GM12878 (cell line): ENCODE measurements at regions not wholly inside any gene's neighbourhood (a gene's known extent, or its start where the extent isn't known, plus 50 kb on each side); places are given as distances from the start of the nearest gene placed in this dataset.

Source experiments
- ATAC-seq: fragments of 200-7000 bp; cut with Tn5 transposase; 3 replicates; pipeline ENCODE4 v1.9.1; 2020; ENCODE audit warnings: mild to moderate bottlenecking, moderate library complexity
- BruUV-seq: library from RNA; stranded (reverse); fragments of 400-500 nt; replicated peaks from 2 replicates; lab custom pipeline; 2021; lab: Mats Ljungman, UMichigan
- CTCF ChIA-PET: fragments of 300-600 bp; sonication (Branson Sonifier 250); formaldehyde crosslinking; extraction: SDS; loops from one replicate; lab custom pipeline; 2021; ENCODE audit warnings: inconsistent platforms; lab: Yijun Ruan, JAX
- POLR2A ChIA-PET: fragments of 350-600 bp; formaldehyde crosslinking; extraction: SDS; loops from one replicate; lab custom pipeline; 2021; ENCODE audit warnings: inconsistent platforms; lab: Charles Lee
- RAD21 ChIA-PET: fragments of 300-600 bp; sonication (Branson Sonifier 250); formaldehyde crosslinking; loops from one replicate; lab custom pipeline; 2023; ENCODE audit warnings: antibody characterized with exemption; ENCODE audit not compliant: unreplicated experiment; lab: Charles Lee
- SMC1A ChIA-PET: fragments of 300-600 bp; sonication (Branson Sonifier 250); formaldehyde crosslinking; loops from one replicate; lab custom pipeline; 2023; ENCODE audit not compliant: unreplicated experiment, uncharacterized antibody; lab: Charles Lee
- DNase-seq: peaks from one replicate; pipeline ENCODE4 v3.0.0-alpha.2; 2011; ENCODE audit warnings: low read depth, low spot score
- FAIRE-seq: peaks from 3 replicates; lab custom pipeline; 2011; peaks lifted over from hg19 to GRCh38; lab: Jason Lieb, UNC
- H2AFZ ChIP-seq: 2 replicates; pipeline ENCODE4 v1.6.0; 2011; ENCODE audit warnings: low read depth, low read length, control low read depth; ENCODE audit not compliant: control insufficient read depth
- H3K27ac ChIP-seq: 2 replicates; pipeline ENCODE4 v1.5.1; 2011; ENCODE audit warnings: control low read depth; ENCODE audit not compliant: control insufficient read depth, insufficient read depth
- H3K27me3 ChIP-seq, 2 experiments: replicated peaks in 1 of 2; 2 replicates each; pipeline versions ENCODE4 v1.6.0 to v1.6.1; 2011; ENCODE audit warnings: low read length in 1 of 2; ENCODE audit not compliant: control insufficient read depth in 2 of 2, insufficient read depth in 2 of 2
- H3K36me3 ChIP-seq, 2 experiments: 2 replicates each; pipeline ENCODE4 v1.5.1; 2011; ENCODE audit warnings: low read length in 1 of 2; ENCODE audit not compliant: control insufficient read depth in 2 of 2, insufficient read depth in 2 of 2
- H3K4me1 ChIP-seq: 2 replicates; pipeline ENCODE4 v1.6.1; 2011; ENCODE audit warnings: mild to moderate bottlenecking, low read length, moderate library complexity, mixed read lengths; ENCODE audit not compliant: control insufficient read depth, insufficient read depth
- H3K4me2 ChIP-seq: 2 replicates; pipeline ENCODE4 v1.6.0; 2011; ENCODE audit warnings: control low read depth; ENCODE audit not compliant: control insufficient read depth, insufficient read depth
- H3K4me3 ChIP-seq: fragments of 200-600 bp; sonication (generic); 2 replicates; pipeline ENCODE4 v1.5.1; 2016
- H3K79me2 ChIP-seq: 2 replicates; pipeline ENCODE4 v1.6.0; 2011; ENCODE audit warnings: low read length; ENCODE audit not compliant: control insufficient read depth, insufficient read depth
- H3K9ac ChIP-seq: 2 replicates; pipeline ENCODE4 v1.8.0; 2011; ENCODE audit warnings: low read length, control low read depth, mixed read lengths; ENCODE audit not compliant: control insufficient read depth, insufficient read depth
- H3K9me3 ChIP-seq: replicated peaks from 3 replicates; pipeline ENCODE4 v1.5.1; 2011; ENCODE audit warnings: mild to moderate bottlenecking, low read length; ENCODE audit not compliant: control insufficient read depth, insufficient read depth
- H4K20me1 ChIP-seq: 2 replicates; pipeline ENCODE4 v1.6.0; 2011; ENCODE audit not compliant: control insufficient read depth, insufficient read depth
- CBFB ChIP-seq: IDR thresholded peaks from 2 replicates; pipeline ENCODE4 v1.6.1; 2016; ENCODE audit warnings: antibody characterized with exemption, low read depth
- CEBPB ChIP-seq, 2 experiments: fragments of 150-350 bp in 1 of 2; IDR thresholded peaks; 2 replicates each; pipeline ENCODE4 v1.6.1; 2012 to 2014; ENCODE audit warnings: low read depth in 2 of 2, low read length in 2 of 2, borderline replicate concordance in 1 of 2, inconsistent platforms in 1 of 2
- CHD2 ChIP-seq: IDR thresholded peaks from 2 replicates; pipeline ENCODE4 v1.6.1; 2011; ENCODE audit warnings: low read depth, low read length, improper control_type of control experiment, borderline replicate concordance
- CREM ChIP-seq: IDR thresholded peaks from 2 replicates; pipeline ENCODE4 v1.6.1; 2014; ENCODE audit warnings: antibody characterized with exemption, low read depth
- EP300 ChIP-seq, 2 experiments: fragments of 150-350 bp in 1 of 2; IDR thresholded peaks; 2 replicates each; pipeline ENCODE4 v1.6.1; 2011 to 2012; ENCODE audit warnings: low read depth in 2 of 2, low read length in 2 of 2, borderline replicate concordance in 1 of 2, improper control_type of control experiment in 1 of 2, inconsistent platforms in 1 of 2; ENCODE audit not compliant: control insufficient read depth in 1 of 2
- IRF3 ChIP-seq: fragments of 450-650 bp; IDR thresholded peaks from 2 replicates; pipeline ENCODE4 v1.6.1; 2014; ENCODE audit warnings: mild to moderate bottlenecking
- MTA3 ChIP-seq: IDR thresholded peaks from 2 replicates; pipeline ENCODE4 v1.6.1; 2012; ENCODE audit warnings: low read length, inconsistent platforms, borderline replicate concordance
- NBN ChIP-seq: fragments of 450-650 bp; IDR thresholded peaks from 2 replicates; pipeline ENCODE4 v1.6.1; 2016
- NR2C2 ChIP-seq: IDR thresholded peaks from 2 replicates; pipeline ENCODE4 v1.6.1; 2011; ENCODE audit warnings: borderline replicate concordance, low read depth; ENCODE audit not compliant: control insufficient read depth, insufficient read length
- PRDM15 ChIP-seq: fragments of 450-650 bp; formaldehyde crosslinking; IDR thresholded peaks from 2 replicates; pipeline ENCODE4 v1.4.0; 2020; ENCODE audit warnings: mild to moderate bottlenecking, moderate library complexity
- RAD21 ChIP-seq: IDR thresholded peaks from 2 replicates; pipeline ENCODE4 v1.6.1; 2011; ENCODE audit warnings: mild to moderate bottlenecking, low read depth, low read length, moderate library complexity; ENCODE audit not compliant: insufficient read depth
- RCOR1 ChIP-seq: conservative IDR thresholded peaks from 2 replicates; pipeline ENCODE4 v1.6.1; 2012; ENCODE audit warnings: low read depth, low read length, improper control_type of control experiment
- TAF1 ChIP-seq: IDR thresholded peaks from 2 replicates; pipeline ENCODE4 v1.6.1; 2011; ENCODE audit warnings: mild to moderate bottlenecking, low read depth, low read length, borderline replicate concordance
- TCF12 ChIP-seq: IDR thresholded peaks from 2 replicates; pipeline ENCODE4 v1.6.1; 2011; ENCODE audit warnings: low read depth, mild to moderate bottlenecking, low read length
- ZNF622 ChIP-seq: fragments of 450-650 bp; IDR thresholded peaks from 2 replicates; pipeline ENCODE4 v1.6.1; 2017; ENCODE audit warnings: mild to moderate bottlenecking, inconsistent platforms
- WGBS: methylation state at CpG from one replicate; pipeline ENCODE4 v1.1.6; 2016; ENCODE audit warnings: low lambda C conversion rate; ENCODE audit not compliant: insufficient replicate concordance, insufficient coverage; ENCODE audit errors: missing lambda C conversion rate; 5-methylcytosine and 5-hydroxymethylcytosine counted together
- in situ Hi-C: fragments of 300-500 bp; cut with MboI; formaldehyde crosslinking; loops from 9 replicates; pipeline ENCODE4 v1.14.3; 2018; ENCODE audit warnings: mixed read lengths
- intact Hi-C: fragments of 100-400 bp; cut with micrococcal nuclease; formaldehyde crosslinking; loops from one replicate; pipeline ENCODE4 v1.14.2; 2022; ENCODE audit not compliant: unreplicated experiment
- TF ChIP-seq, protein P1 (sequence below): IDR thresholded peaks from 2 replicates; pipeline ENCODE4 v1.6.1; 2011; ENCODE audit warnings: low read depth, low read length, improper control_type of control experiment, borderline replicate concordance
- TF ChIP-seq, protein P2 (sequence below): IDR thresholded peaks from 2 replicates; pipeline ENCODE4 v1.6.1; 2012; ENCODE audit warnings: low read length, inconsistent platforms

GRCh38 chr3:18531662-18532061, 106.5 kb upstream of the SATB1 start:
- in situ Hi-C loops (no loop called here), intact Hi-C loops (no loop called here)
- BruUV-seq, result no TSS peak
- H3K36me3 ChIP-seq, result no peaks in the 10 kb centered on the region
- H3K4me3 ChIP-seq, result no peak overlapping the region
- FAIRE-seq (no peak), DNase-seq (no peak), ATAC-seq (peak; percentile 68)
- no peak overlapping the region for H3K4me2 ChIP-seq
- ChIA-PET SMC1A (no interaction called here), POLR2A (no interaction called here), RAD21 (no interaction called here), CTCF (no interaction called here)
- 0% methylated on average over 1 of the region's 1 CpG for WGBS
- H2AFZ ChIP-seq, result no peak overlapping the region
- H3K27me3 ChIP-seq, result no peaks in the 10 kb centered on the region
- no peak overlapping the region for H3K27ac ChIP-seq
- no peaks in the 10 kb centered on the region for H3K79me2 ChIP-seq
- TF ChIP-seq EP300 (IDR thresholded peaks at IDR 0.05; ENCODE audit: borderline replicate concordance in 1 of 2, control insufficient read depth in 1 of 2, low read depth in 2 of 2, low read length in 2 of 2) (no peak), TCF12 (no peak), TAF1 (no peak), CHD2 (no peak), NBN (no peak), CBFB (no peak), RAD21 (no peak), PRDM15 (CRISPR knock-in tag) (no peak), RCOR1 (no peak), NR2C2 (no peak), CEBPB (IDR thresholded peaks at IDR 0.05; ENCODE audit: borderline replicate concordance in 1 of 2, low read depth in 2 of 2, low read length in 2 of 2) (no peak), ZNF622 (no peak), MTA3 (no peak), IRF3 (no peak), CREM (no peak)
- TF ChIP-seq, protein P1, sequence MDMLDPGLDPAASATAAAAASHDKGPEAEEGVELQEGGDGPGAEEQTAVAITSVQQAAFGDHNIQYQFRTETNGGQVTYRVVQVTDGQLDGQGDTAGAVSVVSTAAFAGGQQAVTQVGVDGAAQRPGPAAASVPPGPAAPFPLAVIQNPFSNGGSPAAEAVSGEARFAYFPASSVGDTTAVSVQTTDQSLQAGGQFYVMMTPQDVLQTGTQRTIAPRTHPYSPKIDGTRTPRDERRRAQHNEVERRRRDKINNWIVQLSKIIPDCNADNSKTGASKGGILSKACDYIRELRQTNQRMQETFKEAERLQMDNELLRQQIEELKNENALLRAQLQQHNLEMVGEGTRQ, result no peak
- TF ChIP-seq, protein P2, sequence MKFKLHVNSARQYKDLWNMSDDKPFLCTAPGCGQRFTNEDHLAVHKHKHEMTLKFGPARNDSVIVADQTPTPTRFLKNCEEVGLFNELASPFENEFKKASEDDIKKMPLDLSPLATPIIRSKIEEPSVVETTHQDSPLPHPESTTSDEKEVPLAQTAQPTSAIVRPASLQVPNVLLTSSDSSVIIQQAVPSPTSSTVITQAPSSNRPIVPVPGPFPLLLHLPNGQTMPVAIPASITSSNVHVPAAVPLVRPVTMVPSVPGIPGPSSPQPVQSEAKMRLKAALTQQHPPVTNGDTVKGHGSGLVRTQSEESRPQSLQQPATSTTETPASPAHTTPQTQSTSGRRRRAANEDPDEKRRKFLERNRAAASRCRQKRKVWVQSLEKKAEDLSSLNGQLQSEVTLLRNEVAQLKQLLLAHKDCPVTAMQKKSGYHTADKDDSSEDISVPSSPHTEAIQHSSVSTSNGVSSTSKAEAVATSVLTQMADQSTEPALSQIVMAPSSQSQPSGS, result no peak
- H4K20me1 ChIP-seq, result no peaks in the 10 kb centered on the region
- no peaks in the 10 kb centered on the region for H3K4me1 ChIP-seq
- no peaks in the 10 kb centered on the region for H3K9me3 ChIP-seq
- H3K9ac ChIP-seq, result no peak overlapping the region
